DOHH2 (cell line): ENCODE measurements at regions not wholly inside any gene's neighbourhood (a gene's known extent, or its start where the extent isn't known, plus 50 kb on each side); places are given as distances from the start of the nearest gene placed in this dataset.

Experiments used
- EZH2phosphoT487 ChIP-seq: fragments of 200-600 bp; sonication (generic); IDR thresholded peaks from 2 replicates; pipeline ENCODE4 v1.6.1; 2017; ENCODE audit warnings: borderline replicate concordance, mild to moderate bottlenecking, antibody characterized with exemption, low read length, moderate library complexity, mixed read lengths
- TF ChIP-seq, protein P1 (sequence below): fragments of 200-600 bp; sonication (generic); IDR thresholded peaks from one replicate; pipeline ENCODE4 v1.5.1; 2014; ENCODE audit warnings: antibody characterized with exemption, mild to moderate bottlenecking, low read depth, low read length; ENCODE audit not compliant: poor library complexity, severe bottlenecking

DNA sequence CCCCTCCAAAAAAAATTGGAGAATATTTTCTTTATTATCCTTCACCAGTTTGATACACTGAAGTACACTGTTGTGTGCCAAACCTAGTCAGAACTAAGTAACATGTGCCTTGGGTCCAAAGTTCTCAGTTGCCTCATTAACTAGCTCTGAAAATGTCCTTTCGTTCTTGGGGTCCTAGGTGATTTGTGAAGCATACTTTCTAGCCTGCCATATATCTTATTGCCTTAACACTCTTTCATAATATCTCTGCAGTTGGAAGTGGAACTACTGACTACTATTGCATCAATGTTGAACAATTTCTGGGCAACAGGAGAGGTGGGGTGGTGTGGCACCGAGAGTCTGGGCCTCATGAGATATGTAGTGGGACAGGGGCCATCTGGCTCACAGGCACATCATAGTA lies 592.9 kb upstream of the FBXO33 start:
- TF ChIP-seq, protein P1, sequence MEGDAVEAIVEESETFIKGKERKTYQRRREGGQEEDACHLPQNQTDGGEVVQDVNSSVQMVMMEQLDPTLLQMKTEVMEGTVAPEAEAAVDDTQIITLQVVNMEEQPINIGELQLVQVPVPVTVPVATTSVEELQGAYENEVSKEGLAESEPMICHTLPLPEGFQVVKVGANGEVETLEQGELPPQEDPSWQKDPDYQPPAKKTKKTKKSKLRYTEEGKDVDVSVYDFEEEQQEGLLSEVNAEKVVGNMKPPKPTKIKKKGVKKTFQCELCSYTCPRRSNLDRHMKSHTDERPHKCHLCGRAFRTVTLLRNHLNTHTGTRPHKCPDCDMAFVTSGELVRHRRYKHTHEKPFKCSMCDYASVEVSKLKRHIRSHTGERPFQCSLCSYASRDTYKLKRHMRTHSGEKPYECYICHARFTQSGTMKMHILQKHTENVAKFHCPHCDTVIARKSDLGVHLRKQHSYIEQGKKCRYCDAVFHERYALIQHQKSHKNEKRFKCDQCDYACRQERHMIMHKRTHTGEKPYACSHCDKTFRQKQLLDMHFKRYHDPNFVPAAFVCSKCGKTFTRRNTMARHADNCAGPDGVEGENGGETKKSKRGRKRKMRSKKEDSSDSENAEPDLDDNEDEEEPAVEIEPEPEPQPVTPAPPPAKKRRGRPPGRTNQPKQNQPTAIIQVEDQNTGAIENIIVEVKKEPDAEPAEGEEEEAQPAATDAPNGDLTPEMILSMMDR: no peak
- no peak for TF ChIP-seq EZH2phosphoT487
